ENCODE measurements at regions not wholly inside any gene's neighbourhood (a gene's known extent, or its start where the extent isn't known, plus 50 kb on each side); places are given as distances from the start of the nearest gene placed in this dataset.

GRCh38 chr12:75961878-75962277 lies 69.7 kb downstream of the PHLDA1 start:
- H2AFZ ChIP-seq (ENCODE audit: low read depth, low read length): no peak overlapping the region
- H3K9me2 ChIP-seq (ENCODE audit: insufficient read depth, low read length): no peaks in the 10 kb centered on the region
- H3F3A ChIP-seq (ENCODE audit: insufficient read depth, low read length, poor library complexity, severe bottlenecking): no peaks in the 10 kb centered on the region
- H3K9ac ChIP-seq (ENCODE audit: low read length): no peak overlapping the region
- H3K27ac ChIP-seq (ENCODE audit: low read length): no peak overlapping the region
- no peaks in the 10 kb centered on the region for H3K79me2 ChIP-seq (replicated peaks; ENCODE audit: insufficient read depth, low read length)
- no peaks in the 10 kb centered on the region for H3K9me3 ChIP-seq (ENCODE audit: low read length)
- H3K27me3 ChIP-seq (ENCODE audit: insufficient read depth, low read depth, low read length): no peaks in the 10 kb centered on the region
- H3K4me3 ChIP-seq (ENCODE audit: low read length): no peak overlapping the region
- H4K20me1 ChIP-seq (ENCODE audit: insufficient read depth): no peaks in the 10 kb centered on the region
- no peak overlapping the region for H3K4me2 ChIP-seq (ENCODE audit: low read length)
- TF ChIP-seq TAF1 (IDR thresholded peaks at IDR 0.05; ENCODE audit: low read depth) (no peak), CTCF (IDR thresholded peaks at IDR 0.05; ENCODE audit: poor library complexity, severe bottlenecking) (no peak), RAD21 (conservative IDR thresholded peaks at IDR 0.05) (no peak), EP300 (conservative IDR thresholded peaks at IDR 0.05; ENCODE audit: poor library complexity, severe bottlenecking) (no peak)
- H3K36me3 ChIP-seq (ENCODE audit: insufficient read depth, low read length): no peaks in the 10 kb centered on the region

GRCh38 chr12:75960954-75961661 lies 70.5 kb downstream of the PHLDA1 start:
- H3K79me2 ChIP-seq (replicated peaks; ENCODE audit: insufficient read depth, low read length): no peaks in the 10 kb centered on the region
- H3K4me3 ChIP-seq (ENCODE audit: low read length): no peak overlapping the region
- H3K27ac ChIP-seq (ENCODE audit: low read length): no peak overlapping the region
- no peaks in the 10 kb centered on the region for H3K27me3 ChIP-seq (ENCODE audit: insufficient read depth, low read depth, low read length)
- H3F3A ChIP-seq (ENCODE audit: insufficient read depth, low read length, poor library complexity, severe bottlenecking): no peaks in the 10 kb centered on the region
- no peaks in the 10 kb centered on the region for H3K36me3 ChIP-seq (ENCODE audit: insufficient read depth, low read length)
- no peaks in the 10 kb centered on the region for H3K9me2 ChIP-seq (ENCODE audit: insufficient read depth, low read length)
- no peak overlapping the region for H3K9ac ChIP-seq (ENCODE audit: low read length)
- no peaks in the 10 kb centered on the region for H4K20me1 ChIP-seq (ENCODE audit: insufficient read depth)
- H3K9me3 ChIP-seq (ENCODE audit: low read length): no peaks in the 10 kb centered on the region
- TF ChIP-seq EP300 (conservative IDR thresholded peaks at IDR 0.05; ENCODE audit: poor library complexity, severe bottlenecking) (no peak), RAD21 (conservative IDR thresholded peaks at IDR 0.05) (no peak), CTCF (IDR thresholded peaks at IDR 0.05; ENCODE audit: poor library complexity, severe bottlenecking) (no peak)
- no peak overlapping the region for H2AFZ ChIP-seq (ENCODE audit: low read depth, low read length)
- H3K4me2 ChIP-seq (ENCODE audit: low read length): no peak overlapping the region

GRCh38 chr12:75960086-75960910 lies 71.3 kb downstream of the PHLDA1 start:
- Histone ChIP-seq H3K9me2 (ENCODE audit: insufficient read depth, low read length) (no peaks in the 10 kb centered on the region), H2AFZ (ENCODE audit: low read depth, low read length) (no peak overlapping the region), H3K27me3 (ENCODE audit: insufficient read depth, low read depth, low read length) (no peaks in the 10 kb centered on the region), H3K36me3 (ENCODE audit: insufficient read depth, low read length) (no peaks in the 10 kb centered on the region), H4K20me1 (ENCODE audit: insufficient read depth) (no peaks in the 10 kb centered on the region), H3K79me2 (replicated peaks; ENCODE audit: insufficient read depth, low read length) (no peaks in the 10 kb centered on the region), H3K4me2 (ENCODE audit: low read length) (no peak overlapping the region), H3F3A (ENCODE audit: insufficient read depth, low read length, poor library complexity, severe bottlenecking) (no peaks in the 10 kb centered on the region), H3K9me3 (ENCODE audit: low read length) (no peaks in the 10 kb centered on the region), H3K9ac (ENCODE audit: low read length) (no peak overlapping the region), H3K4me3 (ENCODE audit: low read length) (no peak overlapping the region), H3K27ac (ENCODE audit: low read length) (no peak overlapping the region)
- TF ChIP-seq EZH2 (IDR thresholded peaks at IDR 0.05; ENCODE audit: borderline replicate concordance, insufficient read depth, low read length, poor library complexity, severe bottlenecking): no peak
- no peak for TF ChIP-seq TAF1 (IDR thresholded peaks at IDR 0.05; ENCODE audit: low read depth)
- no peak for TF ChIP-seq POLR2AphosphoS5 (IDR thresholded peaks at IDR 0.05)
- TF ChIP-seq SMC3 (conservative IDR thresholded peaks at IDR 0.05; ENCODE audit: poor library complexity): no peak
- no peak for TF ChIP-seq MXI1 (conservative IDR thresholded peaks at IDR 0.05; ENCODE audit: poor library complexity, severe bottlenecking)
- TF ChIP-seq CTCF (IDR thresholded peaks at IDR 0.05; ENCODE audit: poor library complexity, severe bottlenecking): no peak
- no peak for TF ChIP-seq RAD21 (conservative IDR thresholded peaks at IDR 0.05)
- no peak for TF ChIP-seq EP300 (conservative IDR thresholded peaks at IDR 0.05; ENCODE audit: poor library complexity, severe bottlenecking)
- no peak for TF ChIP-seq REST (IDR thresholded peaks at IDR 0.05; ENCODE audit: borderline replicate concordance)

All from neural cell (in vitro differentiated cells).